PC-3 (cell line): ENCODE measurements at regions not wholly inside any gene's neighbourhood (a gene's known extent, or its start where the extent isn't known, plus 50 kb on each side); places are given as distances from the start of the nearest gene placed in this dataset.

Experiments
- CTCF ChIP-seq: fragments of 300-600 bp; sonication (generic); conservative IDR thresholded peaks from 2 replicates; pipeline ENCODE4 v1.5.1; 2017; ENCODE audit warnings: antibody characterized with exemption, low read depth, mild to moderate bottlenecking, low read length
- EZH2 ChIP-seq: fragments of 300-600 bp; sonication (generic); IDR thresholded peaks from one replicate; pipeline ENCODE4 v1.6.1; 2017; ENCODE audit warnings: antibody characterized with exemption, mild to moderate bottlenecking, low read length; ENCODE audit not compliant: unreplicated experiment
- EZH2phosphoT487 ChIP-seq: fragments of 300-600 bp; sonication (generic); IDR thresholded peaks from 2 replicates; pipeline ENCODE4 v1.6.1; 2018; ENCODE audit warnings: mild to moderate bottlenecking, antibody characterized with exemption, low read length, borderline replicate concordance

- no peak for TF ChIP-seq EZH2
- no peak for TF ChIP-seq CTCF
- no peak for TF ChIP-seq EZH2phosphoT487
These were observed 62.7 kb upstream of the PTPN13 start for GRCh38 chr4:86531440-86531839.
